NCI-H2029 treated with DMSO at 0.1 percent for 48 hours (cell line): ENCODE measurements at regions not wholly inside any gene's neighbourhood (a gene's known extent, or its start where the extent isn't known, plus 50 kb on each side); places are given as distances from the start of the nearest gene placed in this dataset.
"Not testable (repeated sequence)": the region's sequence is repeated elsewhere in the genome, so short reads cannot be mapped to it uniquely, and the experiment has no call there.

ENCODE experiments used
- DNase-seq: peaks from one replicate; lab custom pipeline; 2025; lab: John Stamatoyannopoulos, UW

DNA sequence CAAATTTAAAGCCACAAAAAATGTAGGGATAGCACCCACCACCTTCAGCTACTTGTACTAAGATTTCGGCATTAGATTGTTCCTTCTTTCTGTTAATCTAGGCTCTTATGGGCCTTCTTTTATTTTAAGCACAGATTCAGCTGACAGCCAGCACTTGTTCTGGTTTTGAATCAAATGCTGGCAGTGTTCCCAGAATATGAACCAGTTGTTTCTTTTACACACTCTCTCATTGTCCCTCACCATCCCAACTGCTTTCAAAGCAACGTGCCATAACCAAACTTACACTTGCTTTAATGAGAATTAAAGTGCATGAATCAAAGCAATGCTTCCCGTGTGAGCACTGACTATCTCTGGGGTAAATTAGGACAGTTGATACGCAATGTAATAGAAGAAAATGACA, 744.5 kb upstream of the FAM241A start:
- DNase-seq: no peak

DNA sequence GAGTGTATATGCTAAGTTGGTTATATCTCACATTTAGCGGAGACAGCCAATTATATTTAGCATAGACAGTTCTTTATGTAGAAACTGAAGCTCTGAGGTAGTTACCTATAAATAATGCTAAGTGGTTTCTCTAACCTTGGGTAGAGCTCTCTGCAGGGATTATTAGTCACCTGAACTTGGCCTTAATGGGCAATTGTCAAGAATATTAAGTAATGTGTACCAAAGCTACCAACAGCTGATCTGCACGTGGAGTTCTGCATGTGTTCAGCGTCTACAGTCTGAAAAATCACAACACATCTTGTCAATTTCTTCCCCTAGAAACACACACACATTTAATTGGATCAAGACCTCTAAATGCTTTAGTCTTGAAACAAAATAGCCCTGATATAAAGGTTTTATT, 740.6 kb upstream of the FAM241A start:
- DNase-seq: no peak

DNA sequence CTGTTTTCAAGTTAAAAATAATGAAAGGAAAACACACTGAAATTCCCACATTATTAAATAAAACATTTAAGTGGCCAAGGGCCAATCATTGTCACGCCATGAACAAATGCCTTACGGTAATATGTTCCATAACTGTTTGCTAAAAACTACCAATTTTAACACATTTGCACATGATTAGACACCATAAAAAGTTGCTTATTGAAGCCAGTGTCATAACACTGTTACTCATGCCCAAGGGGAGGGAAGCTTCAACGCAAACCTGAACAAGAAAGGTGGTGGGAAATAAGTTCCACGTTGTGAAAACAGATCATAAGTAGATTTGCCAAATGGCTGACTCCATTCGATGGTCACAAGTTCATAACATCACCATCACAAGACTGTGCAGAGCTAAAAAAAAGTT, 739.3 kb upstream of the FAM241A start:
- no peak for DNase-seq

DNA sequence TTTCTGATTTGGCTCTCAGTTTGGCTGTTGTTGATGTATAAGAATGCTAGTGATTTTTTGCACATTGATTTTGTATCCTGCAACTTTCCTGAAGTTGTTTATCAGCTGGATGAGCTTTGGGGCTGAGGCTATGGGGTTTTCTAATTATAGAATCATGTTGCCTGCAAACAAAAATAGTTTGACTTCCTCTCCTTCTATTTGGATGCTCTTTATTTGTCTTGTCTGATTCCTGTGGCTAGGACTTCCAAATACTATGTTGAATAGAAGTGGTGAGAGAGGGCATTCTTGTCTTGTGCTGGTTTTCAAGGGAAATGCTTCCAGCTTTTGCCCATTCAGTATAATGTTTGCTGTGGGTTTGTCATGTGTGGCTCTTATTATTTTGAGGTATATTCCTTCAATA, 734.7 kb upstream of the FAM241A start:
- DNase-seq: no peak

DNA sequence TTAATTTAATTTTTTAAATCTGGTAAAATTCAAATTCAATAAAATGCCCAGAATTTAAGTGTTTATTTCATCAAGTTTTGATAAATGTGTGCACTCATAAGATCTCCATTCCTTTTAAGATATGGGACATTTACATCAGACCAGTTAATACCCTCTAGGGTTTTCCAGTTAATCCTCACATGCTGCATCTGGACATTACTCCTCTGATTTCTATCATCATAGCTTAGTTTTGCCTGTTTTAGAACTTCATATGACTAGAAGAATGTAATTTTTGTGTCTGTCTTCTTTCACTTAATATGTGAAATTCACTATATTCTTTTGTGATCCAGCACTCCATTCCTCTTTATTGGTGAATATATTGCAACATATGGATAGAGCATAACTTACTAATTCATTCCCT, 727.7 kb upstream of the FAM241A start:
- DNase-seq: no peak

DNA sequence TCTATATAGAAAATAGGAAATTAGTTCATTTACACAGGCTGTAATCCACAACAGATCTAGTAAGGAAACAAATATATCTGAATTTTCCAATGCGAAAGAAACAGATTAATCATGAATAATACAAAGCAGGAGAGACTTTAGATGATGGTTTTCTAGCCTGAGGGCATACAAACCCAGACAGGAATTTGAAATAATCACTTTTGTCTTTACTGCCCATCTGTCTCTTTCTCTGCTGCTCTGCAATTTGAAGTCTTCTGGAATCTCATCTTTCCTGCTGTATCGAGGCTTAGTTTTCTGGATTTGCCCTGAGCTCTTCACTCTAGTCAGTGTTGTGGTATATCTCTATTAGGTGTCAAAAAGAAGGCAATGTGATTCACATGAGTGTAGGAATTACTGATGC, 711.8 kb upstream of the FAM241A start:
- no peak for DNase-seq

DNA sequence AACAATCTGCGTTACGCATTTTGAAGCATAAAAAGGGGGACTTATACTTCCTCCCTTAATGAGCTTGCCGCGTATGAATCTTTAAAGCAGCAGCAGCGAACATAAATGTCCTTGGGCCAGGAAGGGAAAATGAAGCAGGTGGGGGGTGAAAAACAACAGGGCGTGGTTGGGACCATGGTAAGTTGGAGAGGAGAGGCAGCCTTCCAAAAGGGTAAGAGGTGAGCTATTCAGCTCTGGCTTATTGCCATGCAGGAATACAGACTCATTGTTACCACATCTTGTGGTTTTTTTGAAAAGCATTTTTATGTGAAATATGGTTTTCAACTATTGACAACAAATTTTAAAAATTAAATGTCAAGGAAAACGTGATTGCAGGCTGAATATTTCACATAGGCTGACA, 710.7 kb upstream of the FAM241A start:
- no peak for DNase-seq

DNA sequence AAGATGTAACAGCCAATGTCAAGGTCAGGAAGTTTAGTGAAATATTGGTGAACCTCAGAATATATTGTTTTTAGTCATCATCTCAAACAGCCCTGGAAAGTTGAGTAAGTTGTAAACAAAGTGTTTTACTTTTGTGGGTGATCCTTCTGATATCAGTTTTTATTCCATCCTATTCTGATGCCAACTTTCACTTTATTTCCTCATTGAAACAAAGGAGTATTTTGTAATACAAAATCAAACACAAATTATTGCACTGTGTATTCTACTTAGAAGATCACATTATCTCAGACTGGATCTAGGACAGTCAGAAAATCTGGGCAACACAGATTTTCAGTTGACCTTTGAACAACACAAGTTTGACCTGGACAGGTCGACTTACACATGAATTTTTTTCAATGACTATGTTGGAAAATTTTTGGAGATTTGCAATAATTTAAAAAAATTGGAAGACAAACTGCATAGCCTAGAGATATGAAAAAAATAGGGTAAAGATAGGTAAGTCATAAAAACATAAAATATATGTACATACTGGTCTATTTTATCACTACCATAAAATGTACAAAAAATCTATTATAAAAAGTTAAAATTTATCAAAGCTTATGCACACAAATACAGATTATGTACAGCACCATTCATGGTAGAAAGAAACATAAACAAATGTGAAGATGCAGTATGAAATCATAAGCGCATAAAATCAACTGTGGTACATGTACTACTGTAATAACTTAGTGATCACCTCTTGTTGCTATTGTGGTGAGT, 709.1 kb upstream of the FAM241A start:
- no peak for DNase-seq

DNA sequence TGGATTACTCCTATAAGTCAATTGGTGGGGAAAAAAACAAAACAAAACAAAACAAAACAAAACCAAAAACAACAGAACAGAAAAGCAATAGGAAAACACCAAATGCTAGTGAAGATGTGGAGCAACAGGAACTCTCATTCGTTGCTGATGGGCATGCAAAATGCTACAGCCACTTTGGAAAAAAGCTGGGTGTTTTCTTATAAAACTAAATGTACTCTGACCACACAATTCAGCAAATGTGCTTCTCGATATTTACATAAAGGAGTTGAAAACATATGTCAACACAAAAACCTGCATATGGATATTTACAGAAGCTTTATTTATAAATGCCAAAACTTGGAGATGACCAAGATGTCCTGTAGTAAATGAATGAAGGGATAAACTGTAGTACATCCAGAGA, 703.6 kb upstream of the FAM241A start:
- DNase-seq: no peak

DNA sequence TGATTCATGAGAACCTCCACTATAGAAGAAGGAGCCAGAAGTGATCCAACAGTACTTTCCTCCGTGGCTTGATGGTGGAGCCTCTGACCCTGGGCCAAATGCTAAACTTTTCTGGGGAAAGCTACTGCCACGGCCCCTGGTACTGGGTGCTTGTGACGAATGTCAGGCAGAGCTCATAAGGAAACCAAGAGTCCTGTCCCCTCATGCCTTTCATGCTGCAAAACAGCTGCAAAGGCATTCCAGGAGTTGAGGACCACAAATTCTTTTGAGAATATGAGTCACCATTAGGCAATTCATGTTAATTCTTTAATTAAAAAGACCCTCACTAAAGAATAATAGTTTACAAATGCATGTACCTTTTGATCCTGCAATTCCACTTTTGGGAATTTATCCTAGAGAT, 700.4 kb upstream of the FAM241A start:
- DNase-seq: not testable (repeated sequence)

DNA sequence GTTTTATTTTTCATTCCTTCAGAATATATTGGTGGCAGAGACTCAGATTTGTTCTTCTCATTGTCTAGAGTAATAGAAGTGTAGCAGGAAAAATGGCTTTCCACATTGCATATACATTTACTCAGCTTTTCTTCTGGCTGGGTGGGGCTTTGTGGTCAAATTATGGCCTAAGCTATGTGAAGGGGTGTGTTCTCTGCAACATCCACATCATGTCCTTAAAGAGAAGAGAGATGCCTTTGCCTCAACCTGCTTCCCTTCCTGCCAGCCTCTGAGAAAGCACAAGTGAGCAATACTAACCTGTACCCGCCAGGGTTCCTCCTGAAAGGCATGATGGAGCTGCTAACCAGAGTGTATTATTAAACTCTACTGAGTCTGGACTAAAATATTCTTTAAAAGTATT, 695.6 kb upstream of the FAM241A start:
- DNase-seq: no peak

DNA sequence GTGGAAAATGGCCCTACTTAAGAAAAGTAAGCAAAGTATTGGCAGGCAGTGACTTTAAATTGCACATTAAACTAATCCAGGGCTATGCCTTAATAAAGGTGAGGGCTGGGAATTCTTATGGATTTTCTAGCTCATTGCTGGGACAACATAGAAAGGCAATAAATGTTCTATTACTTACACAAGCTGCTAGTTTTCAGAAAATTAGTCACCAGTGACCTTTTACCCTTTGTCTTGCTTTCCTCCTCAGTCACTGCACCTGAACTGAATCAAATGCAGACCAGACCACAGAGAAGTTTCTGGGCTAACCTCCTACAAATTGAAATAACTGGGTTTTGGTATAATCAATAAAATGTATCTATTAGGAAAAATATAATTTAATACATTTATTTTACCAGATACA, 694.4 kb upstream of the FAM241A start:
- DNase-seq: no peak

DNA sequence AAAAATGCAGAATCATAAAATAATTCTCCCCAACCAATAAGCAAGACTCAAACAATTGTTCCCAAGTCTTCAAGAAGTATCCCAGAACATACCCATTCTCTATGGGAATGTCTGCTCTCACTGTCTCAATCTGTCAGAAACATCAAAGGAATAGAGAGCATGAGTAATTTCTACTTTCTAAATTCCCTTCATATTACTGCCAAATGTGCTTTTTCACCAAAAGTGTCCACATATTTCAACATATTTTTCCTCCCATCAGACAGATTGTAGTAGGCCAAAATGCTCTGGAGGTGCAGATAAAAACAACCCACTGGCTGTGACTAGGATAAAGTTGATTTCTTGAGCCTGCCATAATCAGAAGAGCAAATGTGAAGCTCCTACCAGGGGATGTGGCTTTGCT, 692.0 kb upstream of the FAM241A start:
- DNase-seq: no peak

DNA sequence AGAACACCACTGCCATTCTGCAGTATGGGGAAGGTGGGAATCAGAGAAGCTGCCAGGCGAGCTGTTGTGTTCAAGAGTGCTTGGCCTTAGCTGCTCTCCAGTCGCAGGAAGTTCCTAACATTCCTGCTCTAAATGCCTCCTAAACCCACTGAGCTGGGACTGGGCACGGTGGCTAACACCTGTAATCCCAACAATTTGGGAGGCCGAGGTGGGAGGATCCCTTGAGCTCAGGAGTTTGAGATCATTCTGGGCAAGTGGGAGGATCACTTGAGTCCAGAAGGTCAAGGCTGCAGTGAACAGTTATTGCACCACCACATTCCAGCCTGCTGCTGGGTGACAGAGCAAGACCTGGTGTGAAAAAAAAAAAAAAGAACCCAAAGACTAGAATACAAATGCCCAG, 690.3 kb upstream of the FAM241A start:
- DNase-seq: no peak

DNA sequence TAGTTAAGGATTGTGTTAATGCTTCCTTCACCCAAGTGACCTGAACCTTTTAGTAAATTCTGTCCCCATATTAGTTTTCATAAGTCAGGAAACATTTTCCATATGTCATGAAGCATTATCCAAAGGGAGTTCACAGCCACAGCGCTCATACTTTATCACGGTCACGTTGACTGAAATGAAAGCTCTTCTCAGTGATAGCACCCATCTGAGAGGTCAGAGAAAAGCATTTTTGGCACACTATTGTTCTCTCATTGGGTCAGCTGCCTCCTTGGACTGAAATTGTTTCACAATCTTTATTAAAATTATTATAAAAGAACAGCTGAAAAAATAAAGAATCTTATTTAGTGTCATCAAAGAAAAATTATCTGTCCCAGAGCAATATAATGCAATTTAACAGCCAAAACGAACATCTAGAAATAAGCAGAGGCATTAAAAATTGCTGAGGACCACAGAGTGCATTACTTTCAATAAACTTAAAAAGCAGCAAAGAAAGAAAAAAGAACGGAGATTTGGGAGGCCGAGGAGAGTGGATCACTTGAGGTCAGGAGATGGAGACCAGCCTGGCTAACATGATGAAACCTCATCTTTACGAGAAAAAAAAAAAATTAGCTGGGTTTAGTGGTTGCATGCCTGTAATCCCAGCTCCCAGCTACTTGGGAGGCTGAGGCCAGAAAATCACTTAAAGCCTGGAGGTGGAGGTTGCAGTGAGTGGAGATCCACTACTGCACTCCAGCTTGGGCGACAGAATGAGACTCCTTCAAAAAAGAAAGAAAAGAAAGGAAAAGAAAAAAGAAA, 680.8 kb upstream of the FAM241A start:
- DNase-seq: no peak

DNA sequence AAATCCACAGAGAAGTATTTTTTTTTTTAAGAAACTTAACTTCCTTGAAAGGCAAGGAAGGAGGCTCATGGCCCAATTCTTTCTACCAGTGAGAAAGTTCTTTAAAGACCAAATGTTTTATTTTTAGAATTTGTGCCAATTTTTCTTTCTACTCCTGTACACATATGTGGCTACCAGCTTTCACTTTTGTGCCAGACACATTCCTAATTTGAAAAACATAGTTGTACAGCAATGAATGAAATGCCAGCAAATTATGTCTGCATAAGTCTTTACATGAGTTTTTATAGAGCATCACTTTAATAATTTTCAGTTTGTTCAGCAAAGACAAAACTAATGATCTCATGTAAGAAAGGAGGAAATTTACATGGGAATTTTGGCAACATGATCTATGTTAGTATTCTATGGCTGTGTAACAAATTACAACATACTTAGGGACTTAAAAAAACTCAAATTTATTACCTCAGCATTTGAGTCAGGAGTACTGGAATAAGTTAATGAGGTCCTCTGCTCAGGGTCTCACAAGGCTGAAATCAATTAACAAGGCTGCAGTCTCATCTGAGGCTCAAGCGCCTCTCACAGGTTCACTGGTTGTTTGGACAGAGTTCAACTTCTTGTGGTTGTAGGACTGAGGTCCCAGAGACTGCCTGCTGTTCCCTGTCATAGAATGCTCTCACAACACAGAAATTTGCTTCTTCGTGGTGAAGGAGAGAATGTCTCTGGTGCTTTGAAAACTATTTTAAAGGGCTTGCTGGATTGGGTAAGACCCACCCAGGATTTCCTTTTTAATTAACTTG, 678.2 kb upstream of the FAM241A start:
- no peak for DNase-seq

DNA sequence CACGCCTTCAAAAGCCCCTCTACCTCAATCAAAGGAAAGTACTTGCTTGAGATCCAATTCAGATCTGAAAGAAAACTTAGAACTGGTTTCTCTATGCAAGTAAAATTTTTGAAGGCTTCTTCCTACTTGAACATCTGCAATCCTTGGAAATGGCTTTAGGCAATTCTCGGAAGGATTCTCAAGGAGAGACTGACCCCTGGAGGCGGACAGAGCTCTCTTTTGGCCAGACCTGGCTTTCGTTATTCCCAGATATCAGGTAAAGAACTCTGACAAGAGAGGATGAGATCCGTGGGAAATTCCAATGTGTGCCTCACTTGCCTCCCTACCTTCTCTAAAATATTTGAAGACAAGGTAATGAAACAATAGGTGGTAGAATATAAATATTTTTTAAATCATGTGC, 670.3 kb upstream of the FAM241A start:
- DNase-seq: no peak

DNA sequence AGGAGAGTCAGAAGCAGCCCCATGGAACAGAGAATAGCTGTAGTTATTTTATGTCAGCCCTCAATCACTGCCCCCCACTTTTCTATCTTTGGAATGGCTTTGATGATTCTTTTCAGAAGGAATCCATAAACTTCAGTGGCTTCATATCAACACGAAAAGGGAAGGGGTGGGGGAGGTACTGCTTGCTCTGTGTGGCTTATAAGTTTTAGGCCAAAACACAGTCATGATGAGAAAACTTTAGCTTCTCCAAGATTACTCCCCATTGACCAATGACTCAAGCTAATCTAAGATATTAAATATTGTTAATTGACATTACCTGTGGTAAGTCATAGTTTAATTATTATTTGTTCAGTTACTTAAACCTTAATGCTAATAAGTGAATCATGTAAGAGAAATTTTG, 669.6 kb upstream of the FAM241A start:
- no peak for DNase-seq

DNA sequence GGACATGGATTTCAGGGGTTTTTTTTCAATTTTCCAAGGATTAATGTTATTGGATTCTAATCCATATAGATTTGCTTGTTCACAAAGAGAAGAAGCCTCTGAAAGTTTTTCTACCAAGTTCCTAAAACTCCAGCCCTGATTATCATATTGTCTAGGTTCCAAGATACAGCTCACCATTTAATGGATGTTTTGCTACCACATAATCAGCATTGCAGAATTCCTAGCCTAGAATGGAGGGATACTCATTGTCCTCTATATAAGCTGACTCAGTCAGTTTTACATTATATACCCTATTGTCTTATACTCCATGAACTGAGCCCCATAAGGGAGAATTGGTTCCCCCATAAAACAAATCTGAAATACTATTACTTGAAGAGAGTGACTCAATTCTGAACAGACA, 664.7 kb upstream of the FAM241A start:
- no peak for DNase-seq

DNA sequence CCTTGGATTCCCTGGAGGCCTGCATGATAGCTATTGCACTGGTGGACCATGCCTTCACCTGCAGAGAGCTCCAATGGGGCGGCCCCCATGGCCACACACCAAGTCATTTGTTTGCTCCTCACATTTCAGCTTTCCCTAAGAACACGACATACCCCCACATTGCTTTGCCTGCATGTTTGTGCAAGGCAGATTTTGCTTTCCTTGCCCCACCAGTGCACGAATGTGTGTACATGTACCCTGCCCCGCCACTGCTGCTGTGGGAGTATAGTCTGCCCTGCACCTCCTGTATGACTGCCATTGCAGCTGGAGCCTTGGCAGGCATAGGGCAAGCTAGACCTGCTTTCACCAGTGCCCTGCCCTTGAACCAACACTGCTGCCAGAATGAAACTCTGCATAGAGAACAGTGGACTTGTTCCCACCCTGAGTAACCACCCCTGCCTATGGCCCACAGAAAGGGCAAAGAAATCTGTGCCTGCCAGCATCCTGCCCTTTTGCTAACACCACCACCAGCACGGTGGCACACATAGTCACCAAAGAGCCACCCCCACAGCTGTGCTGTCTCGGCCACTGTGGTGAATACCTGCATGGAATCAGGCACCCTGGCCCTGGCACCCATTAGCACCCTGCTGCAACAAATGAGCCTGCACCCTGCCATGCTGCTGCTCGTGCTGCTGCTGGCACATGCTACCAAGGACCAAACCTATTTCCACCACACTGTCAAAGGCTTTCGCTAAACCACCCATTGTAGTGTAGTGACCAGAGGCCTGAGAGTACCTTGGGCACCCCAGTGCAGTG, 661.7 kb upstream of the FAM241A start:
- no peak for DNase-seq

DNA sequence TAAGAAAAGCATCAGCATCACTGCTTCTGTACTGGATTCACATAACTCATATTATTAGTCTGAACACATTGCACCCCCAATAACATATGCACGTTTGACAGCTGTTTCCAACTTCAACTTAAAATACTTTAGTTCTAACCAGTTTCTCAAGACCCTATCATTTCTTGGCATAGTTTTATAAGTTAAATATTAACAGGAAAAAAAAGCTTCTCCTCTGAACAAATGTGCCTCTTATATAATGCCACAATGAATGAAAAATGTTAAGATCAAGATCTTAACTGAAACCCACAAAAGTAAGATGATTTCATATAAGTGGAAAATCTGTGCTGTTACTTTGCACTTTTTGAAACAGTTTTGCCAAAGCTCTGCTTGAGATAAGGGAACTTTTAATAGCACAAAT, 652.8 kb upstream of the FAM241A start:
- DNase-seq: no peak

DNA sequence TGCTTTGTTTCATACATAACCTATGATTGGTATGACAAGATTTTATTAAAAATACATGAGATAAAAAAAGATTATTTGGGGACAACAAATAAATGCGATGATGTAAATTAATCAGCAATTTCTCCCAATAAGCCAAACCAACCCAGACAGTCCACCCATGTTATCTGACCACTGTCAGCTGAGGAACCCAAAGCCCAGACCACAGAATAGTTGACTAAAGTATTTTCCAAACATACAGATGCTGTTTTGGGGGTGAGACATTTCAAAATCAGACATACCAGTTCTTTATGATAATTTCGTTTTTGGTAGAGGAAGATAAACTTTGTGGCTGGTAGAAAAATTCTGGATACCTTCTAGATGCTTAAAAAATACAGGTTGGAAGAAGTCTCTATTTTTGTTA, 650.8 kb upstream of the FAM241A start:
- no peak for DNase-seq
